T-helper 2 cell treated with Interferon-gamma antibody and Interleukin-4, amounts not matched to agents 5 μg/mL and 100 μg/mL, for 36 hours (primary cell): ENCODE measurements at regions not wholly inside any gene's neighbourhood (a gene's known extent, or its start where the extent isn't known, plus 50 kb on each side); places are given as distances from the start of the nearest gene placed in this dataset.

Experiments
- DNase-seq: peaks from one replicate; pipeline ENCODE4 v3.0.0; 2021; ENCODE audit warnings: low spot score
- H3K27ac Mint-ChIP-seq: one replicate; pipeline ENCODE4 v1.8.0; 2021; ENCODE audit warnings: mild to moderate bottlenecking, mixed read lengths
- H3K27me3 Mint-ChIP-seq: one replicate; pipeline ENCODE4 v1.8.0; 2021; ENCODE audit warnings: low read depth, mixed read lengths
- H3K36me3 Mint-ChIP-seq: one replicate; pipeline ENCODE4 v1.8.0; 2021; ENCODE audit warnings: low read depth, mixed read lengths
- H3K4me1 Mint-ChIP-seq: one replicate; pipeline ENCODE4 v1.8.0; 2021; ENCODE audit warnings: low read depth, mixed read lengths
- H3K4me3 Mint-ChIP-seq: one replicate; pipeline ENCODE4 v1.8.0; 2022; ENCODE audit warnings: mild to moderate bottlenecking, moderate library complexity, mixed read lengths
- H3K9me3 Mint-ChIP-seq: one replicate; pipeline ENCODE4 v1.8.0; 2021; ENCODE audit warnings: mixed read lengths

GRCh38 chr12:127632461-127632860 lies 634.5 kb upstream of the TMEM132C start:
- no peak overlapping the region for H3K27ac Mint-ChIP-seq
- H3K9me3 Mint-ChIP-seq = no peaks in the 10 kb centered on the region
- H3K27me3 Mint-ChIP-seq = no peaks in the 10 kb centered on the region
- no peak overlapping the region for H3K4me3 Mint-ChIP-seq
- no peak for DNase-seq
- H3K36me3 Mint-ChIP-seq = no peaks in the 10 kb centered on the region
- H3K4me1 Mint-ChIP-seq = no peaks in the 10 kb centered on the region

GRCh38 chr12:127635838-127636237 lies 631.1 kb upstream of the TMEM132C start:
- no peaks in the 10 kb centered on the region for H3K27me3 Mint-ChIP-seq
- DNase-seq = no peak
- no peaks in the 10 kb centered on the region for H3K4me1 Mint-ChIP-seq
- H3K9me3 Mint-ChIP-seq = no peaks in the 10 kb centered on the region
- H3K27ac Mint-ChIP-seq = no peak overlapping the region
- no peaks in the 10 kb centered on the region for H3K36me3 Mint-ChIP-seq
- H3K4me3 Mint-ChIP-seq = no peak overlapping the region

- no peak overlapping the region for H3K27ac Mint-ChIP-seq
- no peaks in the 10 kb centered on the region for H3K27me3 Mint-ChIP-seq
- no peaks in the 10 kb centered on the region for H3K9me3 Mint-ChIP-seq
- H3K4me1 Mint-ChIP-seq = no peaks in the 10 kb centered on the region
- H3K36me3 Mint-ChIP-seq = no peaks in the 10 kb centered on the region
- H3K4me3 Mint-ChIP-seq = no peak overlapping the region
- DNase-seq = no peak
These were observed 630.1 kb upstream of the TMEM132C start for GRCh38 chr12:127636882-127637281.

GRCh38 chr12:127640181-127640886 lies 626.6 kb upstream of the TMEM132C start:
- Mint-ChIP-seq H3K36me3 (no peaks in the 10 kb centered on the region), H3K4me3 (no peak overlapping the region), H3K27me3 (no peaks in the 10 kb centered on the region), H3K27ac (no peak overlapping the region), H3K4me1 (no peaks in the 10 kb centered on the region), H3K9me3 (peaks cover 11% of the 10 kb centered on the region)
- DNase-seq = no peak

GRCh38 chr12:127642208-127642607 lies 624.8 kb upstream of the TMEM132C start:
- no peak for DNase-seq
- Mint-ChIP-seq H3K27me3 (no peaks in the 10 kb centered on the region), H3K36me3 (no peaks in the 10 kb centered on the region), H3K9me3 (peaks cover 11% of the 10 kb centered on the region), H3K27ac (no peak overlapping the region), H3K4me1 (no peaks in the 10 kb centered on the region), H3K4me3 (no peak overlapping the region)

GRCh38 chr12:127648321-127648720 lies 618.6 kb upstream of the TMEM132C start:
- no peaks in the 10 kb centered on the region for H3K36me3 Mint-ChIP-seq
- DNase-seq = no peak
- no peak overlapping the region for H3K4me3 Mint-ChIP-seq
- H3K9me3 Mint-ChIP-seq = peaks cover 4% of the 10 kb centered on the region
- H3K4me1 Mint-ChIP-seq = no peaks in the 10 kb centered on the region
- H3K27ac Mint-ChIP-seq = no peak overlapping the region
- H3K27me3 Mint-ChIP-seq = no peaks in the 10 kb centered on the region

GRCh38 chr12:127649961-127650360 lies 617.0 kb upstream of the TMEM132C start:
- Mint-ChIP-seq H3K27ac (no peak overlapping the region), H3K27me3 (no peaks in the 10 kb centered on the region), H3K4me3 (no peak overlapping the region), H3K36me3 (no peaks in the 10 kb centered on the region), H3K9me3 (no peaks in the 10 kb centered on the region), H3K4me1 (no peaks in the 10 kb centered on the region)
- no peak for DNase-seq

- no peaks in the 10 kb centered on the region for H3K27me3 Mint-ChIP-seq
- H3K27ac Mint-ChIP-seq = no peak overlapping the region
- no peaks in the 10 kb centered on the region for H3K9me3 Mint-ChIP-seq
- H3K4me3 Mint-ChIP-seq = no peak overlapping the region
- H3K4me1 Mint-ChIP-seq = no peaks in the 10 kb centered on the region
- H3K36me3 Mint-ChIP-seq = no peaks in the 10 kb centered on the region
- DNase-seq = no peak
These were observed 616.3 kb upstream of the TMEM132C start for GRCh38 chr12:127650626-127651025.

- no peaks in the 10 kb centered on the region for H3K27me3 Mint-ChIP-seq
- no peaks in the 10 kb centered on the region for H3K4me1 Mint-ChIP-seq
- no peaks in the 10 kb centered on the region for H3K36me3 Mint-ChIP-seq
- no peak for DNase-seq
- no peak overlapping the region for H3K27ac Mint-ChIP-seq
- H3K9me3 Mint-ChIP-seq = no peaks in the 10 kb centered on the region
- H3K4me3 Mint-ChIP-seq = no peak overlapping the region
These were observed 614.7 kb upstream of the TMEM132C start for GRCh38 chr12:127652281-127652680.

GRCh38 chr12:127654383-127654985 lies 612.5 kb upstream of the TMEM132C start:
- Mint-ChIP-seq H3K4me1 (no peaks in the 10 kb centered on the region), H3K9me3 (no peaks in the 10 kb centered on the region), H3K27me3 (no peaks in the 10 kb centered on the region), H3K4me3 (no peak overlapping the region), H3K36me3 (no peaks in the 10 kb centered on the region), H3K27ac (no peak overlapping the region)
- no peak for DNase-seq

GRCh38 chr12:127655691-127656090 lies 611.3 kb upstream of the TMEM132C start:
- no peak overlapping the region for H3K27ac Mint-ChIP-seq
- no peak for DNase-seq
- H3K4me3 Mint-ChIP-seq = no peak overlapping the region
- H3K36me3 Mint-ChIP-seq = no peaks in the 10 kb centered on the region
- no peaks in the 10 kb centered on the region for H3K9me3 Mint-ChIP-seq
- no peaks in the 10 kb centered on the region for H3K4me1 Mint-ChIP-seq
- H3K27me3 Mint-ChIP-seq = no peaks in the 10 kb centered on the region

GRCh38 chr12:127656266-127656665 lies 610.7 kb upstream of the TMEM132C start:
- no peaks in the 10 kb centered on the region for H3K27me3 Mint-ChIP-seq
- H3K9me3 Mint-ChIP-seq = no peaks in the 10 kb centered on the region
- H3K27ac Mint-ChIP-seq = no peak overlapping the region
- H3K4me3 Mint-ChIP-seq = no peak overlapping the region
- no peak for DNase-seq
- H3K36me3 Mint-ChIP-seq = no peaks in the 10 kb centered on the region
- no peaks in the 10 kb centered on the region for H3K4me1 Mint-ChIP-seq

GRCh38 chr12:127657036-127657435 lies 609.9 kb upstream of the TMEM132C start:
- H3K4me1 Mint-ChIP-seq = no peaks in the 10 kb centered on the region
- no peaks in the 10 kb centered on the region for H3K36me3 Mint-ChIP-seq
- H3K27ac Mint-ChIP-seq = no peak overlapping the region
- H3K27me3 Mint-ChIP-seq = no peaks in the 10 kb centered on the region
- H3K4me3 Mint-ChIP-seq = no peak overlapping the region
- DNase-seq = no peak
- no peaks in the 10 kb centered on the region for H3K9me3 Mint-ChIP-seq

- H3K4me3 Mint-ChIP-seq = no peak overlapping the region
- no peaks in the 10 kb centered on the region for H3K4me1 Mint-ChIP-seq
- DNase-seq = no peak
- H3K36me3 Mint-ChIP-seq = no peaks in the 10 kb centered on the region
- no peaks in the 10 kb centered on the region for H3K27me3 Mint-ChIP-seq
- no peak overlapping the region for H3K27ac Mint-ChIP-seq
- no peaks in the 10 kb centered on the region for H3K9me3 Mint-ChIP-seq
These were observed 606.0 kb upstream of the TMEM132C start for GRCh38 chr12:127660961-127661360.

- H3K4me1 Mint-ChIP-seq = no peaks in the 10 kb centered on the region
These were observed 603.3 kb upstream of the TMEM132C start for GRCh38 chr12:127663716-127664115.

More at GRCh38 chr12:127663716-127664115, 603.3 kb upstream of the TMEM132C start:
- H3K36me3 Mint-ChIP-seq = no peaks in the 10 kb centered on the region
- H3K27me3 Mint-ChIP-seq = no peaks in the 10 kb centered on the region
- DNase-seq = no peak
- no peak overlapping the region for H3K4me3 Mint-ChIP-seq
- no peaks in the 10 kb centered on the region for H3K9me3 Mint-ChIP-seq
- no peak overlapping the region for H3K27ac Mint-ChIP-seq
